CD14-positive monocyte (primary cell): ENCODE measurements at regions not wholly inside any gene's neighbourhood (a gene's known extent, or its start where the extent isn't known, plus 50 kb on each side); places are given as distances from the start of the nearest gene placed in this dataset.

Experiments
- DNase-seq, 3 donors: peaks; one replicate each; pipeline ENCODE4 v3.0.0-alpha.2; 2011 to 2022
- H2AFZ ChIP-seq: 2 replicates; pipeline ENCODE4 v1.6.0; 2012; ENCODE audit warnings: mild to moderate bottlenecking, low read depth, low read length, inconsistent platforms; ENCODE audit not compliant: insufficient read depth, poor library complexity, severe bottlenecking
- H3K27ac ChIP-seq, 2 donors: 1 replicate in 1 of 2; 2 replicates in 1 of 2; pipeline ENCODE4 v1.5.1; 2012 to 2013; ENCODE audit warnings: low read length in 2 of 2, control low read depth in 1 of 2, inconsistent platforms in 1 of 2, low read depth in 1 of 2, mild to moderate bottlenecking in 1 of 2
- H3K27me3 ChIP-seq, 2 donors: one replicate each; pipeline versions ENCODE4 v1.6.0 to v1.6.1; 2011 to 2013; ENCODE audit warnings: low read length in 2 of 2; ENCODE audit not compliant: control insufficient read depth in 2 of 2, insufficient read depth in 2 of 2
- H3K36me3 ChIP-seq, 2 donors: replicated peaks in 1 of 2; 1 replicate in 1 of 2; 2 replicates in 1 of 2; pipeline versions ENCODE4 v1.5.1 to v1.6.1; 2012 to 2013; ENCODE audit warnings: low read length in 2 of 2, control low read depth in 1 of 2, inconsistent platforms in 1 of 2, mild to moderate bottlenecking in 1 of 2; ENCODE audit not compliant: insufficient read depth in 2 of 2, control insufficient read depth in 1 of 2
- H3K4me1 ChIP-seq, 2 donors: 1 replicate in 1 of 2; 2 replicates in 1 of 2; pipeline versions ENCODE4 v1.5.1 to v1.6.1; 2012 to 2013; ENCODE audit warnings: low read length in 2 of 2, control low read depth in 1 of 2, inconsistent platforms in 1 of 2, mild to moderate bottlenecking in 1 of 2, moderate library complexity in 1 of 2; ENCODE audit not compliant: insufficient read depth in 2 of 2, control insufficient read depth in 1 of 2
- H3K4me2 ChIP-seq: replicated peaks from 2 replicates; pipeline ENCODE3; 2012; ENCODE audit warnings: low read length, moderate library complexity, mild to moderate bottlenecking; ENCODE audit not compliant: poor library complexity, severe bottlenecking; ENCODE audit errors: extremely low read depth
- H3K4me3 ChIP-seq, 3 experiments: fragments of 200-600 bp in 1 of 3; sonication (generic) in 1 of 3; replicated peaks in 1 of 3; 1 replicate in 2 of 3; 2 replicates in 1 of 3; pipeline ENCODE4 v1.5.1; 2011 to 2013; ENCODE audit warnings: low read length in 3 of 3, mild to moderate bottlenecking in 3 of 3, control low read depth in 2 of 3, low read depth in 2 of 3, inconsistent platforms in 1 of 3, moderate library complexity in 1 of 3
- H3K79me2 ChIP-seq: 2 replicates; pipeline ENCODE4 v1.6.0; 2012; ENCODE audit warnings: mild to moderate bottlenecking, control low read depth, inconsistent platforms, low read length, moderate library complexity; ENCODE audit not compliant: insufficient read depth
- H3K9ac ChIP-seq: 2 replicates; pipeline ENCODE4 v1.6.0; 2017; ENCODE audit warnings: low read length, mild to moderate bottlenecking; ENCODE audit not compliant: insufficient read depth, poor library complexity, severe bottlenecking
- H3K9me3 ChIP-seq, 2 donors: replicated peaks in 1 of 2; 1 replicate in 1 of 2; 2 replicates in 1 of 2; pipeline versions ENCODE4 v1.5.1 to v1.6.1; 2012 to 2013; ENCODE audit warnings: low read length in 2 of 2, control low read depth in 1 of 2; ENCODE audit not compliant: control insufficient read depth in 1 of 2, insufficient read depth in 1 of 2
- H4K20me1 ChIP-seq: 2 replicates; pipeline ENCODE4 v1.6.0; 2012; ENCODE audit warnings: mild to moderate bottlenecking, low read length, control low read depth, moderate library complexity; ENCODE audit not compliant: insufficient read depth
- H3K27ac Mint-ChIP-seq, 7 donors: one replicate each; pipeline ENCODE4 v1.8.0; 2020; ENCODE audit warnings: mild to moderate bottlenecking in 7 of 7, mixed read lengths in 7 of 7, moderate library complexity in 6 of 7, inconsistent platforms in 2 of 7
- H3K27me3 Mint-ChIP-seq, 3 donors: one replicate each; pipeline ENCODE4 v1.8.0; 2021 to 2022; ENCODE audit warnings: low read depth in 3 of 3, mild to moderate bottlenecking in 3 of 3, mixed read lengths in 3 of 3, moderate library complexity in 3 of 3, inconsistent platforms in 1 of 3
- H3K36me3 Mint-ChIP-seq, 2 donors: one replicate each; pipeline ENCODE4 v1.8.0; 2020; ENCODE audit warnings: mixed read lengths in 2 of 2, inconsistent platforms in 1 of 2, mild to moderate bottlenecking in 1 of 2
- H3K4me1 Mint-ChIP-seq: one replicate; pipeline ENCODE4 v1.8.0; 2020; ENCODE audit warnings: mild to moderate bottlenecking, mixed read lengths
- H3K4me3 Mint-ChIP-seq, 2 donors: one replicate each; pipeline ENCODE4 v1.8.0; 2020; ENCODE audit warnings: mild to moderate bottlenecking in 2 of 2, mixed read lengths in 2 of 2, moderate library complexity in 1 of 2
- H3K9me3 Mint-ChIP-seq, 7 donors: one replicate each; pipeline ENCODE4 v1.8.0; 2020 to 2022; ENCODE audit warnings: mixed read lengths in 7 of 7, mild to moderate bottlenecking in 6 of 7, moderate library complexity in 6 of 7, inconsistent platforms in 2 of 7
- CTCF ChIP-seq: fragments of 200-600 bp; IDR thresholded peaks from one replicate; pipeline ENCODE4 v1.8.0; 2022; ENCODE audit warnings: antibody characterized with exemption, mild to moderate bottlenecking
- WGBS: methylation state at CpG from one replicate; pipeline ENCODE4 v1.1.5; 2013; ENCODE audit warnings: missing lambda C conversion rate; ENCODE audit not compliant: insufficient coverage; 5-methylcytosine and 5-hydroxymethylcytosine counted together
- intact Hi-C, 2 donors: fragments of 100-400 bp; cut with micrococcal nuclease; formaldehyde crosslinking; loops; one replicate each; pipeline versions ENCODE4 v1.15.0 to v1.15.1; 2023

GRCh38 chr11:22522225-22522624 is 103.4 kb downstream of the FANCF start:
- no peak overlapping the region for H3K4me2 ChIP-seq
- H3K4me1 ChIP-seq = no peaks in the 10 kb centered on the region
- H2AFZ ChIP-seq = no peak overlapping the region
- no peaks in the 10 kb centered on the region for H3K9me3 ChIP-seq
- H3K9me3 Mint-ChIP-seq = peaks cover 0 to 2% (median 1%) of the 10 kb centered on the region in 7 donors
- no peak overlapping the region for H3K4me3 Mint-ChIP-seq
- H3K27me3 Mint-ChIP-seq = no peaks in the 10 kb centered on the region
- WGBS = no CpG with 5 or more reads among the region's 2 CpGs
- no peak for DNase-seq
- no peak overlapping the region for H3K4me3 ChIP-seq
- TF ChIP-seq CTCF = no peak
- no peaks in the 10 kb centered on the region for H3K4me1 Mint-ChIP-seq
- intact Hi-C loops = no loop called here
- no peak overlapping the region for H3K9ac ChIP-seq
- H4K20me1 ChIP-seq = no peaks in the 10 kb centered on the region
- no peaks in the 10 kb centered on the region for H3K36me3 Mint-ChIP-seq
- H3K36me3 ChIP-seq = no peaks in the 10 kb centered on the region
- H3K27ac ChIP-seq = no peak overlapping the region
- H3K79me2 ChIP-seq = no peaks in the 10 kb centered on the region
- H3K27ac Mint-ChIP-seq = no peak overlapping the region
- no peaks in the 10 kb centered on the region for H3K27me3 ChIP-seq

- Histone ChIP-seq H3K4me3 (no peak overlapping the region), H3K9me3 (no peaks in the 10 kb centered on the region), H3K27ac (no peak overlapping the region), H3K79me2 (no peaks in the 10 kb centered on the region), H3K4me1 (no peaks in the 10 kb centered on the region), H2AFZ (no peak overlapping the region), H3K4me2 (no peak overlapping the region), H4K20me1 (no peaks in the 10 kb centered on the region), H3K9ac (no peak overlapping the region), H3K36me3 (no peaks in the 10 kb centered on the region), H3K27me3 (no peaks in the 10 kb centered on the region)
- DNase-seq = no peak
- Mint-ChIP-seq H3K4me1 (no peaks in the 10 kb centered on the region), H3K36me3 (no peaks in the 10 kb centered on the region), H3K27ac (no peak overlapping the region), H3K4me3 (no peak overlapping the region), H3K27me3 (no peaks in the 10 kb centered on the region), H3K9me3 (peaks cover 0 to 2% (median 0%) of the 10 kb centered on the region in 7 donors)
- whole genome bisulfite sequencing = 85% methylated on average over 2 of the region's 2 CpGs
- no peak for TF ChIP-seq CTCF
- intact Hi-C loops = no loop called here
These were observed 104.4 kb downstream of the FANCF start for GRCh38 chr11:22521226-22521625.
